Neural cell (in vitro differentiated cells): ENCODE measurements at regions not wholly inside any gene's neighbourhood (a gene's known extent, or its start where the extent isn't known, plus 50 kb on each side); places are given as distances from the start of the nearest gene placed in this dataset.

Experiments
- CTCF ChIP-seq: fragments of 450-650 bp; IDR thresholded peaks from 2 replicates; pipeline ENCODE4 v1.5.1; 2014; ENCODE audit warnings: antibody characterized with exemption, mild to moderate bottlenecking, moderate library complexity; ENCODE audit not compliant: poor library complexity, severe bottlenecking
- EP300 ChIP-seq: fragments of 450-650 bp; conservative IDR thresholded peaks from 2 replicates; pipeline ENCODE4 v1.6.1; 2014; ENCODE audit warnings: antibody characterized with exemption, mild to moderate bottlenecking, moderate library complexity; ENCODE audit not compliant: poor library complexity, severe bottlenecking
- EZH2 ChIP-seq: fragments of 200-600, 300-800 bp; shearing (Covaris generic), sonication (generic); IDR thresholded peaks from 2 replicates; pipeline ENCODE4 v1.6.1; 2014; ENCODE audit warnings: antibody characterized with exemption, low read length, borderline replicate concordance, mild to moderate bottlenecking; ENCODE audit not compliant: insufficient read depth, poor library complexity, severe bottlenecking
- MXI1 ChIP-seq: fragments of 450-650 bp; conservative IDR thresholded peaks from 2 replicates; pipeline ENCODE4 v1.6.1; 2014; ENCODE audit warnings: antibody characterized with exemption, mild to moderate bottlenecking; ENCODE audit not compliant: poor library complexity, severe bottlenecking
- REST ChIP-seq: IDR thresholded peaks from 2 replicates; pipeline ENCODE4 v1.6.1; 2012; ENCODE audit warnings: borderline replicate concordance
- TAF1 ChIP-seq: IDR thresholded peaks from 2 replicates; pipeline ENCODE4 v1.6.1; 2012; ENCODE audit warnings: low read depth

- no peak for TF ChIP-seq CTCF
- no peak for TF ChIP-seq TAF1
- no peak for TF ChIP-seq EP300
- no peak for TF ChIP-seq REST
- TF ChIP-seq MXI1: no peak
- TF ChIP-seq EZH2: no peak
Observed at GRCh38 chr5:71880536-71880935, 161.5 kb downstream of the CARTPT start.
